WTC11 (cell line): ENCODE measurements at regions not wholly inside any gene's neighbourhood (a gene's known extent, or its start where the extent isn't known, plus 50 kb on each side); places are given as distances from the start of the nearest gene placed in this dataset.

Experiments used
- CREB1 ChIP-seq: sonication (generic); formaldehyde crosslinking; IDR thresholded peaks from 2 replicates; pipeline ENCODE4 v1.8.0; 2023; ENCODE audit warnings: mild to moderate bottlenecking, missing genetic modification reagents
- E2F5 ChIP-seq: sonication (generic); formaldehyde crosslinking; IDR thresholded peaks from 2 replicates; pipeline ENCODE4 v1.8.1; 2022; ENCODE audit warnings: mild to moderate bottlenecking, moderate library complexity, missing genetic modification reagents
- MAX ChIP-seq: sonication (generic); formaldehyde crosslinking; IDR thresholded peaks from 2 replicates; pipeline ENCODE4 v1.8.0; 2022; ENCODE audit warnings: mild to moderate bottlenecking, missing genetic modification reagents
- NFE2L1 ChIP-seq: sonication (generic); formaldehyde crosslinking; IDR thresholded peaks from 2 replicates; pipeline ENCODE4 v1.8.1; 2023; ENCODE audit warnings: missing genetic modification reagents
- USF2 ChIP-seq: sonication (generic); formaldehyde crosslinking; IDR thresholded peaks from 2 replicates; pipeline ENCODE4 v1.8.1; 2023; ENCODE audit warnings: mild to moderate bottlenecking, missing genetic modification reagents, moderate library complexity
- ZNF219 ChIP-seq: sonication (generic); formaldehyde crosslinking; IDR thresholded peaks from 2 replicates; pipeline ENCODE4 v1.8.0; 2023; ENCODE audit warnings: missing genetic modification reagents, mild to moderate bottlenecking, borderline replicate concordance
- ZNF317 ChIP-seq: sonication (generic); formaldehyde crosslinking; IDR thresholded peaks from 2 replicates; pipeline ENCODE4 v1.8.1; 2023; ENCODE audit warnings: low read depth, mild to moderate bottlenecking, moderate library complexity, missing genetic modification reagents, borderline replicate concordance
- TF ChIP-seq, protein P1 (sequence below): fragments of 200-600 bp; IDR thresholded peaks from 2 replicates; pipeline ENCODE4 v1.8.0; 2022; ENCODE audit warnings: antibody characterized with exemption
- TF ChIP-seq, protein P2 (sequence below): sonication (generic); formaldehyde crosslinking; IDR thresholded peaks from 2 replicates; pipeline ENCODE4 v1.8.1; 2022; ENCODE audit warnings: low read depth, mild to moderate bottlenecking, moderate library complexity, missing genetic modification reagents, borderline replicate concordance

DNA sequence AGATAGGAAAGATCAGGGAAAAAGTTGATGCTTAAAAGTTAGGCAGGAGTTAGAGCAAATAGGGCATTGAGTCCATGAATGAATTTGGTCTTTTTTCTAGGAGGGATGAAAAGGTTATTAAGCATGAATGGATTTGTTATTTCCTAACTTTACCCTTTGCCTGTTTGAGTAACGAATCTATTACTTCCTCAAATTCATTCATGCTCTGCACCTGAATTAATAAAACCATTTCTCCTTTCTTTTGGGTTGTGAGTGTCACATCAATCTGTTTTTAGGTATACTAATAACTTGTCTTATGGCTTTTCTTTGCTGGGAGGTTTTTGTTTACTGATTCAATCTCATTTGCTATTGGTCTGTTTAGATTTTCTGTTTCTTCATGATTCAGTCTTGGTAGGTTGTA, 1217.7 kb upstream of the CELF2 start:
- TF ChIP-seq, protein P1, sequence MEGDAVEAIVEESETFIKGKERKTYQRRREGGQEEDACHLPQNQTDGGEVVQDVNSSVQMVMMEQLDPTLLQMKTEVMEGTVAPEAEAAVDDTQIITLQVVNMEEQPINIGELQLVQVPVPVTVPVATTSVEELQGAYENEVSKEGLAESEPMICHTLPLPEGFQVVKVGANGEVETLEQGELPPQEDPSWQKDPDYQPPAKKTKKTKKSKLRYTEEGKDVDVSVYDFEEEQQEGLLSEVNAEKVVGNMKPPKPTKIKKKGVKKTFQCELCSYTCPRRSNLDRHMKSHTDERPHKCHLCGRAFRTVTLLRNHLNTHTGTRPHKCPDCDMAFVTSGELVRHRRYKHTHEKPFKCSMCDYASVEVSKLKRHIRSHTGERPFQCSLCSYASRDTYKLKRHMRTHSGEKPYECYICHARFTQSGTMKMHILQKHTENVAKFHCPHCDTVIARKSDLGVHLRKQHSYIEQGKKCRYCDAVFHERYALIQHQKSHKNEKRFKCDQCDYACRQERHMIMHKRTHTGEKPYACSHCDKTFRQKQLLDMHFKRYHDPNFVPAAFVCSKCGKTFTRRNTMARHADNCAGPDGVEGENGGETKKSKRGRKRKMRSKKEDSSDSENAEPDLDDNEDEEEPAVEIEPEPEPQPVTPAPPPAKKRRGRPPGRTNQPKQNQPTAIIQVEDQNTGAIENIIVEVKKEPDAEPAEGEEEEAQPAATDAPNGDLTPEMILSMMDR, result no peak
- TF ChIP-seq MAX, result no peak
- TF ChIP-seq ZNF317 (CRISPR knock-in tag), result no peak
- no peak for TF ChIP-seq E2F5 (CRISPR knock-in tag)
- TF ChIP-seq ZNF219 (CRISPR knock-in tag), result no peak
- TF ChIP-seq, protein P2, sequence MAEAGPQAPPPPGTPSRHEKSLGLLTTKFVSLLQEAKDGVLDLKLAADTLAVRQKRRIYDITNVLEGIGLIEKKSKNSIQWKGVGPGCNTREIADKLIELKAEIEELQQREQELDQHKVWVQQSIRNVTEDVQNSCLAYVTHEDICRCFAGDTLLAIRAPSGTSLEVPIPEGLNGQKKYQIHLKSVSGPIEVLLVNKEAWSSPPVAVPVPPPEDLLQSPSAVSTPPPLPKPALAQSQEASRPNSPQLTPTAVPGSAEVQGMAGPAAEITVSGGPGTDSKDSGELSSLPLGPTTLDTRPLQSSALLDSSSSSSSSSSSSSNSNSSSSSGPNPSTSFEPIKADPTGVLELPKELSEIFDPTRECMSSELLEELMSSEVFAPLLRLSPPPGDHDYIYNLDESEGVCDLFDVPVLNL (CRISPR knock-in tag), result no peak
- TF ChIP-seq CREB1 (CRISPR knock-in tag), result no peak
- TF ChIP-seq USF2 (CRISPR knock-in tag), result no peak
- TF ChIP-seq NFE2L1 (CRISPR knock-in tag), result no peak
